ENCODE measurements at regions not wholly inside any gene's neighbourhood (a gene's known extent, or its start where the extent isn't known, plus 50 kb on each side); places are given as distances from the start of the nearest gene placed in this dataset.

GRCh38 chr20:40449974-40450616, 238.9 kb downstream of the MAFB start (continued):
- TF ChIP-seq CHD7 (IDR thresholded peaks at IDR 0.05; ENCODE audit: insufficient replicate concordance, low read length) (no peak), CBX8 (IDR thresholded peaks at IDR 0.05; ENCODE audit: borderline replicate concordance, low read depth, low read length) (no peak), CREB1 (IDR thresholded peaks at IDR 0.05) (no peak), KDM1A (IDR thresholded peaks at IDR 0.05; ENCODE audit: borderline replicate concordance, low read length) (no peak), BACH1 (IDR thresholded peaks at IDR 0.05; ENCODE audit: low read length) (no peak), TAF1 (IDR thresholded peaks at IDR 0.05; ENCODE audit: low read depth, low read length) (no peak), KDM4A (IDR thresholded peaks at IDR 0.05; ENCODE audit: low read depth, low read length, severe bottlenecking) (no peak), POLR2AphosphoS5 (IDR thresholded peaks at IDR 0.05; ENCODE audit: low read depth, low read length) (no peak), NANOG (IDR thresholded peaks at IDR 0.05; ENCODE audit: insufficient read depth, low read depth, low read length, poor library complexity, severe bottlenecking) (no peak), ATF2 (IDR thresholded peaks at IDR 0.05; ENCODE audit: low read length) (no peak)
